ENCODE measurements at regions not wholly inside any gene's neighbourhood (a gene's known extent, or its start where the extent isn't known, plus 50 kb on each side); places are given as distances from the start of the nearest gene placed in this dataset.

DNA sequence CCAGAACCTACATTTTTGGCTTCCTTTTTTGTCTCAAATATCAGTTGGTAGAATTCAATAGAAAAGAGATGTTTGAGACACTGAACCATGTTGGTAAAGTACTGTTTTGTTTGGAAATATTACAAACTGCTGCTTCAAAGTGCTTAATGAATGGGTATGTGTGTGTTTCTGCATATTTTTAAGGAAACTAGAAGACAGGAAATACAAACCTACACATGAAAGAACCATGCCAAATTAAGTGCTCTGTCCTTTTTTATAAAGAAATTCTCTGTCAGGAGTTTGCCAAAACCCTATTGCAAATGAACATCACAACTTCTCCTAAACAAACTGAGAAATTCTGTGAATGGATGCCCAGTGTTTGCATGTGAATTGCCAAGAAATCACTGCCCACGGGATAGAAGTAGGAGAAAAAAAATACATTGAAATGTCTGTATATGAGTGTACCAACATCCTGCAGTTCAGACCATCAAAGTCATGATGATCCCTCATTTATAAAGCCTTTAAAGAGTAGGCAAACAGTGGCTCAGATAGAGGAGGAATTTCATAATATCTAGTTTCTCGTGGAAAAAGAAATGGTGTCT lies 69.6 kb upstream of the RND3 start:
- no peak for DNase-seq (ENCODE audit: low read depth)
- TF ChIP-seq, protein P1, sequence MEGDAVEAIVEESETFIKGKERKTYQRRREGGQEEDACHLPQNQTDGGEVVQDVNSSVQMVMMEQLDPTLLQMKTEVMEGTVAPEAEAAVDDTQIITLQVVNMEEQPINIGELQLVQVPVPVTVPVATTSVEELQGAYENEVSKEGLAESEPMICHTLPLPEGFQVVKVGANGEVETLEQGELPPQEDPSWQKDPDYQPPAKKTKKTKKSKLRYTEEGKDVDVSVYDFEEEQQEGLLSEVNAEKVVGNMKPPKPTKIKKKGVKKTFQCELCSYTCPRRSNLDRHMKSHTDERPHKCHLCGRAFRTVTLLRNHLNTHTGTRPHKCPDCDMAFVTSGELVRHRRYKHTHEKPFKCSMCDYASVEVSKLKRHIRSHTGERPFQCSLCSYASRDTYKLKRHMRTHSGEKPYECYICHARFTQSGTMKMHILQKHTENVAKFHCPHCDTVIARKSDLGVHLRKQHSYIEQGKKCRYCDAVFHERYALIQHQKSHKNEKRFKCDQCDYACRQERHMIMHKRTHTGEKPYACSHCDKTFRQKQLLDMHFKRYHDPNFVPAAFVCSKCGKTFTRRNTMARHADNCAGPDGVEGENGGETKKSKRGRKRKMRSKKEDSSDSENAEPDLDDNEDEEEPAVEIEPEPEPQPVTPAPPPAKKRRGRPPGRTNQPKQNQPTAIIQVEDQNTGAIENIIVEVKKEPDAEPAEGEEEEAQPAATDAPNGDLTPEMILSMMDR (conservative IDR thresholded peaks at IDR 0.05; ENCODE audit: low read length), result no peak
- H3K4me3 ChIP-seq (ENCODE audit: low read length), result no peak overlapping the region

- TF ChIP-seq, protein P1 (conservative IDR thresholded peaks at IDR 0.05; ENCODE audit: low read length), result no peak
- DNase-seq (ENCODE audit: low read depth), result peak; percentile 25
- H3K4me3 ChIP-seq (ENCODE audit: low read length), result no peak overlapping the region
Observed at GRCh38 chr2:150555611-150556356, 68.3 kb upstream of the RND3 start.

DNA sequence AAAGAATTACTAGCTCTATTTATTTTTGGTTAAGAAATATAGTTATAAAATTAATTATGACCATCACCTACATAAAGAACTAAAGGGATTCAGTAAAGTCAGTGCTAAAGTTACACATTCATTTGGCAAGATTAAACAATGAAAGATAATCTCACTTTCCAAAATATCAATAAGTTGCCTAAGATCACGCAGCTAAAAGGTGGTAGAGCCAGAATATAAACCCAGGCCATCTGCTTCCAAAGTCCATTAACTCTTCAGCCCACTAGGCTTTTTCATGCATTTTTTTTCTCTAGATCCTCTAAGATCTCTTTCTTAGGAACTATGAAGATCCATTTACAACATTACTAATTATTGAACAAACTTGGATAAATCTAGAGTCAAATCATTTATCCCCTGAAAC lies 66.6 kb upstream of the RND3 start:
- no peak overlapping the region for H3K4me3 ChIP-seq (ENCODE audit: low read length)
- TF ChIP-seq, protein P1 (conservative IDR thresholded peaks at IDR 0.05; ENCODE audit: low read length), result no peak
- DNase-seq (ENCODE audit: low read depth), result no peak

DNA sequence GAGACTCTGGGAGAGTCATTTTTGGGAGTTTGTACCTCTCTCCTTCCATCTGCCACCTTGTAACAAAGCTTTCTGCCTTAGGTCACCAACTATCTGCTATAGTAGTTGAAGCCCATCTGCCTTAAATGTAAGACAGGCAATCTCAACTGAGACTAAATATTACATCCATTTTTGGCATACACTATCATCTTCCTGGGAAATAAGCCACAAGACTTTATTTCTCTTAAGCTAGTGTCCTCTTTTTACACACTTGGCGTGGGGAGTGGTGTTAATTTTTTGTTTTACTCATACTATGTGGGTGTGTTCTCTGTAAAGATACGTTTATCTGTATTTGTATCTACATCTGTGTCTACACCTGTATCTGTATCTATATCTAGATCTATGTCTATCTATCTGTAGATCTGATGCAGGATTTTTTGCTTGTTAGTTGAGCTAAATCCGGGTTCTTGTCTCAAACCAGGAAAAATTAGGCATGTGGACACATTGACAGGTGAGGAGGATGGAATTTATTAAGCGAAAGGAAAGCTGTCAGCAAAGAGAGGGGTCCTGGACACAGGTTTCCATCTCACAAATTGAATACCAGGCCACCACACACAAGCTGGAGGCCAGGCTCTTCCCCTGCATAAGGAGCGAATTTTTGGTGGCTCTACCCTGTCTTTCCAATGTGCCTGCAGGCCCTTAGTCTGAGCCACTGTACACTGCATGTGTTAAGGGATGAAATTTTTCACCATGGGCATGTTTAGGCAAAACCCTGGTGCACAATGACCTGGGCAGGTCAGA lies 64.8 kb upstream of the RND3 start:
- TF ChIP-seq, protein P1 (conservative IDR thresholded peaks at IDR 0.05; ENCODE audit: low read length), result no peak
- H3K4me3 ChIP-seq (ENCODE audit: low read length), result no peak overlapping the region
- no peak for DNase-seq (ENCODE audit: low read depth)

DNA sequence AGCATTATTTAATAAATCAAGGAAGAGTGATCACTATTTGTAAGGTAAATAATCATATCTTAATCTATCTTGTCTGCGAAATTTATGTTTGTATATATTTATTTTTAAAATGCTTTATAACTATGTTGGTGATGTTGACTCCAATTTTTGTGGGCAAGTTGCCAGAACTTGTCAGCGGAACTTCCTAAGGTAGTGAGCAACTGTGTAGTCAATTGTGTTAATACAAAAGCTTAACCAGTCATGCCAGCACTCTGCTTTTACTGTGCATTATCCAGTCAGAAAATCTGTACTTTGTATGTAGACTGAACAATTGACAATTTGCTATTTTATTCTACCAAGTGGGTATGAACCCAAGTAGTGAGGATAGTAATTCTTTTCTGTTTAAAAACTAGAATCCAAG lies 61.9 kb upstream of the RND3 start:
- no peak overlapping the region for H3K4me3 ChIP-seq (ENCODE audit: low read length)
- TF ChIP-seq, protein P1 (conservative IDR thresholded peaks at IDR 0.05; ENCODE audit: low read length), result no peak
- DNase-seq (ENCODE audit: low read depth), result no peak

DNA sequence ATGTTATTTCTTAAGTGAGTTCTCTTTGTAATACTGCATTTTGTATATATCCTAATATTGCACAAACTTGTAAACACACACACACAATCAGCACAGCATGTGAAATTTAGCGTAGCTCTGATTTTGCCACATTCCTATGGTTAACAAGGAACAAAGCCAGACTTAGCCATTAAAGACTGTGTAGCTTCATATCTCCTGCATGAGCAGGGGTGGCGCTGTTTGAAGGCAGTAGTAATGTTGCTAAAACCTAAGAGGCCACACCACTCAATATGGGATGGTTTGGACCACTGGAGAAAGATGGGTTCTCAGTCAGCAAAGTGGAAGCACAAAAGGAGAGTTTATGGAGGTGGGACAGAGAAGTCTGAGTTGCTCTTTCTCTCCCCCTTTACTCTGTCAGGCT lies 61.1 kb upstream of the RND3 start:
- H3K4me3 ChIP-seq (ENCODE audit: low read length), result no peak overlapping the region
- TF ChIP-seq, protein P1 (conservative IDR thresholded peaks at IDR 0.05; ENCODE audit: low read length), result peak; percentile 32
- DNase-seq (ENCODE audit: low read depth), result peak; percentile 40

Data from AG10803 (cell line).